Activated CD4-positive, alpha-beta memory T cell treated with anti-CD3 and anti-CD28 coated beads, Interleukin-2, amount 10 ng/mL, durations not matched to agents 7 days and 5 days (primary cell): ENCODE measurements at regions not wholly inside any gene's neighbourhood (a gene's known extent, or its start where the extent isn't known, plus 50 kb on each side); places are given as distances from the start of the nearest gene placed in this dataset.

Experiments used
- CTCF ChIA-PET: fragments of 350-600 bp; sonication (Branson Sonifier 250); formaldehyde crosslinking; loops from one replicate; lab custom pipeline; 2021; ENCODE audit warnings: antibody characterized with exemption, inconsistent platforms; lab: Charles Lee
- POLR2A ChIA-PET: fragments of 350-600 bp; sonication (Branson Sonifier 250); formaldehyde crosslinking; loops from one replicate; lab custom pipeline; 2021; ENCODE audit warnings: antibody characterized with exemption; lab: Charles Lee
- DNase-seq: peaks from one replicate; pipeline ENCODE4 v3.0.0-alpha.2; 2020
- H3K27ac Mint-ChIP-seq: one replicate; pipeline ENCODE4 v1.8.0; 2021; ENCODE audit warnings: mild to moderate bottlenecking, mixed read lengths
- H3K27me3 Mint-ChIP-seq: one replicate; pipeline ENCODE4 v1.8.0; 2021; ENCODE audit warnings: mixed read lengths
- H3K36me3 Mint-ChIP-seq: one replicate; pipeline ENCODE4 v1.8.0; 2021; ENCODE audit warnings: low read depth, mixed read lengths
- H3K4me1 Mint-ChIP-seq: one replicate; pipeline ENCODE4 v1.8.0; 2021; ENCODE audit warnings: mixed read lengths
- H3K4me3 Mint-ChIP-seq: one replicate; pipeline ENCODE4 v1.8.0; 2021; ENCODE audit warnings: mild to moderate bottlenecking, mixed read lengths
- H3K9me3 Mint-ChIP-seq: one replicate; pipeline ENCODE4 v1.8.0; 2021; ENCODE audit warnings: mixed read lengths

- no peaks in the 10 kb centered on the region for H3K9me3 Mint-ChIP-seq
- H3K27ac Mint-ChIP-seq: no peak overlapping the region
- no peak for DNase-seq
- no peaks in the 10 kb centered on the region for H3K36me3 Mint-ChIP-seq
- H3K4me3 Mint-ChIP-seq: no peak overlapping the region
- no peaks in the 10 kb centered on the region for H3K27me3 Mint-ChIP-seq
- CTCF ChIA-PET: no interaction called here
- POLR2A ChIA-PET: no interaction called here
- H3K4me1 Mint-ChIP-seq: no peaks in the 10 kb centered on the region
Measured at GRCh38 chr5:163607256-163607655, 101.8 kb downstream of the MAT2B start.

GRCh38 chr5:163608621-163609020, 103.2 kb downstream of the MAT2B start:
- ChIA-PET CTCF (no interaction called here), POLR2A (no interaction called here)
- no peaks in the 10 kb centered on the region for H3K9me3 Mint-ChIP-seq
- H3K4me1 Mint-ChIP-seq: no peaks in the 10 kb centered on the region
- H3K4me3 Mint-ChIP-seq: no peak overlapping the region
- no peaks in the 10 kb centered on the region for H3K27me3 Mint-ChIP-seq
- no peak for DNase-seq
- no peaks in the 10 kb centered on the region for H3K36me3 Mint-ChIP-seq
- H3K27ac Mint-ChIP-seq: no peak overlapping the region

DNA sequence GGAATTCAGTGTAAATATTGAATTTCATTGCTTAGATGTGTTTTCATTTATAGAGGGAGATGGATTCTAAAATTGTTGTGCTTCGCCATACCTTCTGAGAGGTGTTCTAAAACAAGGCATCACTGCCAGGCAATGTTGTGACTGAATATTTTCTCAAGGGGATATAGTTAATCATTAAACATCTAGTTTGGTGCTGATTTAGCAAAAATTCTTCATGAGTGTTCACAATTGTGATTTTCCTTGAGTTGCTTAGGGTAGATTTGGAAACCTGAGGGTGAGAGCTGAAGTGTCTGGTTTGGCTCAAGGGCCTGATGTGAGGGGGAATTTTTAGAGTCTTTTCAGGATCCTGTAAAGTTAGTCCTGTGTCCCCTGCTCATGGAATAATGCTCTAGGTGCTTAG, 104.5 kb downstream of the MAT2B start:
- ChIA-PET POLR2A (no interaction called here), CTCF (no interaction called here)
- no peak overlapping the region for H3K4me3 Mint-ChIP-seq
- no peaks in the 10 kb centered on the region for H3K9me3 Mint-ChIP-seq
- H3K4me1 Mint-ChIP-seq: no peaks in the 10 kb centered on the region
- no peaks in the 10 kb centered on the region for H3K36me3 Mint-ChIP-seq
- H3K27me3 Mint-ChIP-seq: no peaks in the 10 kb centered on the region
- DNase-seq: no peak
- H3K27ac Mint-ChIP-seq: no peak overlapping the region

GRCh38 chr5:163612358-163613149, 107.1 kb downstream of the MAT2B start:
- Mint-ChIP-seq H3K27ac (no peak overlapping the region), H3K4me3 (no peak overlapping the region), H3K4me1 (no peaks in the 10 kb centered on the region), H3K36me3 (no peaks in the 10 kb centered on the region), H3K9me3 (no peaks in the 10 kb centered on the region), H3K27me3 (no peaks in the 10 kb centered on the region)
- POLR2A ChIA-PET: no interaction called here
- CTCF ChIA-PET: no interaction called here
- DNase-seq: no peak

GRCh38 chr5:163613150-163613442, 107.7 kb downstream of the MAT2B start:
- no peak for DNase-seq
- H3K27me3 Mint-ChIP-seq: no peaks in the 10 kb centered on the region

DNA sequence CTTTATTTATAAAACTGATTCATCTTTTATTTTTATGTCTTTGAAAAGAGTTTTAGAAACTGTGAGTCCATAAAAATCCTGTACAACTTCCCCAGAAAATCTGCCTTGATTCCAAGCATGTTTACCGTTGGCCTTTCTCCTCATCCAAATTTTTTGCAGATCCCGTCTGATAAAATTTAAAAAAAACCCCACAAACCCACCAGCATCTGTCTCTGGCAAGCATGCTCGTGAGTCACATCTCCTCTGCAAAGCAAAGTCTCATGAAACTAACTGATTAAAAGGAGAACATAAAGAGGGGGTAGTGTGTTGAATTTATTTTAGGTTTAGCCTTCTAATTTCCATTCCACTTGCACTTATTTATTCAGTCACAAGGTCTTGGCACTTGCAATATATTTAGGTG, 109.4 kb downstream of the MAT2B start:
- Mint-ChIP-seq H3K27me3 (no peaks in the 10 kb centered on the region), H3K4me1 (no peaks in the 10 kb centered on the region), H3K4me3 (no peak overlapping the region), H3K27ac (no peak overlapping the region), H3K9me3 (no peaks in the 10 kb centered on the region), H3K36me3 (no peaks in the 10 kb centered on the region)
- POLR2A ChIA-PET: no interaction called here
- no peak for DNase-seq
- CTCF ChIA-PET: no interaction called here

More at GRCh38 chr5:163613150-163613442, 107.7 kb downstream of the MAT2B start:
- no peaks in the 10 kb centered on the region for H3K4me1 Mint-ChIP-seq
- H3K27ac Mint-ChIP-seq: no peak overlapping the region
- H3K4me3 Mint-ChIP-seq: no peak overlapping the region
- ChIA-PET POLR2A (no interaction called here), CTCF (no interaction called here)
- H3K36me3 Mint-ChIP-seq: no peaks in the 10 kb centered on the region
- no peaks in the 10 kb centered on the region for H3K9me3 Mint-ChIP-seq

GRCh38 chr5:163619273-163619934, 114.0 kb downstream of the MAT2B start:
- no peak overlapping the region for H3K4me3 Mint-ChIP-seq

GRCh38 chr5:163619951-163620350, 114.5 kb downstream of the MAT2B start:
- Mint-ChIP-seq H3K4me1 (no peaks in the 10 kb centered on the region), H3K27ac (no peak overlapping the region), H3K36me3 (no peaks in the 10 kb centered on the region), H3K27me3 (no peaks in the 10 kb centered on the region), H3K4me3 (no peak overlapping the region), H3K9me3 (no peaks in the 10 kb centered on the region)
- no peak for DNase-seq
- POLR2A ChIA-PET: no interaction called here
- CTCF ChIA-PET: no interaction called here

More at GRCh38 chr5:163619273-163619934, 114.0 kb downstream of the MAT2B start:
- Mint-ChIP-seq H3K4me1 (no peaks in the 10 kb centered on the region), H3K27ac (no peak overlapping the region), H3K9me3 (no peaks in the 10 kb centered on the region), H3K36me3 (no peaks in the 10 kb centered on the region), H3K27me3 (no peaks in the 10 kb centered on the region)
- no peak for DNase-seq
- ChIA-PET CTCF (no interaction called here), POLR2A (no interaction called here)

- DNase-seq: no peak
- no peak overlapping the region for H3K27ac Mint-ChIP-seq
- no peaks in the 10 kb centered on the region for H3K36me3 Mint-ChIP-seq
- CTCF ChIA-PET: no interaction called here
- no peaks in the 10 kb centered on the region for H3K27me3 Mint-ChIP-seq
- H3K4me1 Mint-ChIP-seq: no peaks in the 10 kb centered on the region
- no peaks in the 10 kb centered on the region for H3K9me3 Mint-ChIP-seq
- POLR2A ChIA-PET: no interaction called here
- no peak overlapping the region for H3K4me3 Mint-ChIP-seq
Measured at GRCh38 chr5:163622799-163623198, 117.4 kb downstream of the MAT2B start.

- no peak for DNase-seq
- Mint-ChIP-seq H3K9me3 (no peaks in the 10 kb centered on the region), H3K27ac (no peak overlapping the region), H3K4me1 (no peaks in the 10 kb centered on the region), H3K4me3 (no peak overlapping the region), H3K27me3 (no peaks in the 10 kb centered on the region), H3K36me3 (no peaks in the 10 kb centered on the region)
- CTCF ChIA-PET: no interaction called here
- POLR2A ChIA-PET: no interaction called here
Measured at GRCh38 chr5:163623524-163623923, 118.1 kb downstream of the MAT2B start.

DNA sequence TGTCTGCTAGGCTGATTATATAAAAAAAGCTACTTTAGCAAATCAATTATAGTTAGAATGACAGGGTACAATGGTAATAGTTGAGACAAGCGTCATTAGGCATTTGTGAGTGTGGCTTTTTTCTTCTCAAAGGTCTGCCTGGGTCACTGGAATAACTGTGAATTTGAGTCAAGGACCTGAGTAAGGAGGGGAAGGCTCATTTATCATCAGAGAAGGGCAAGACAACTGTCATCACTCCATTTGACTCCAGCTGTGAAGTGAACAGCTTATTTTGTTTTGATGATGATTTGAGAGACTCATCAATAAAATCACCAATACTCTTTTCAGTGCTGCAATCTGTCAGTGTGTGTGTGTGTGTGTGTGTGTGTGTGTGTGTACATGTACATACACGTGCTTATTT, 118.6 kb downstream of the MAT2B start:
- Mint-ChIP-seq H3K4me3 (no peak overlapping the region), H3K9me3 (no peaks in the 10 kb centered on the region), H3K27ac (no peak overlapping the region), H3K27me3 (no peaks in the 10 kb centered on the region), H3K4me1 (no peaks in the 10 kb centered on the region), H3K36me3 (no peaks in the 10 kb centered on the region)
- CTCF ChIA-PET: no interaction called here
- no peak for DNase-seq
- POLR2A ChIA-PET: no interaction called here

DNA sequence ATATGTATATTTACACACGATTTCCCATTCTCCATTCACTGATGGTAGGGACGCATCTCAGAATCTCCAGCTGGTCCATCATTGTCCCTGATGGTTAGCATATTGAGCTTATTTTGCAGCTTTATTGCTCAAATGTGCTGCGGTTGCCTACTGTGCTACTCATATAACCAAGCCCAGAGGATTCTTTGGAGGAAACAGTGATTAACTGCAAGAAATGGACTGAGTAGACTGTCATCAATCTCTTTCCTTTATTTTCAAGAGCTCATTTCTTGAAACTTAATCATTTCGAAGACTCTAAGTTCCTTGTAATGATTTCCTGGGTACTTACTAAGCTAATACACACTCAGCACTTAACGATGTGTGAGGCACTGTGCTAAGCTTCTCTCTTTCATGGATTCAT, 119.0 kb downstream of the MAT2B start:
- no peak for DNase-seq
- no peak overlapping the region for H3K27ac Mint-ChIP-seq
- H3K4me3 Mint-ChIP-seq: no peak overlapping the region
- no peaks in the 10 kb centered on the region for H3K36me3 Mint-ChIP-seq
- H3K9me3 Mint-ChIP-seq: no peaks in the 10 kb centered on the region
- no peaks in the 10 kb centered on the region for H3K4me1 Mint-ChIP-seq
- CTCF ChIA-PET: no interaction called here
- POLR2A ChIA-PET: no interaction called here
- no peaks in the 10 kb centered on the region for H3K27me3 Mint-ChIP-seq

DNA sequence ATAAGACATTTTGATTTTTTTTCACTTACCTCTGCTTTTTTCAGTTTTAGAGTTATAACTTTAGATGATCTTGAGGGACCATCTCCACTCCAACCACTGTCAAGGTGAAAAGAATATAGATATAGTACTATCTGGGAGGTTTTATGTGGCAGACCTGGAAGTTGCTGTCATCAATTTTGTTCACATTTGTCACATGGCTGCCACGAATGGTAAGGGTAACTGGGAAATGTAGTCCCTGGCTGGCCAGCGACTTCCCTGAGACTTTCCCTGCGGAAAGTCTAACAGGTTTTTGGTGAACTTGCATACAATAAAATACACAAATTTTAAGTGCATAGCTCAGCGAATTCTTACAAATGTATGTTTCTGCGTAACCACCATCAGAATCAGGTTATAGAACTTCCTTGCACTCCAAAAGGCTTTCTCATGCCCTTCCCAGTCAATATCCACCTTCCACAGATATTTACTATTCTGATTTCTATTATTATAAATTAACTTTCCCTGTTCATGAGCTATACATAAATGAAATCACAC, 121.5 kb downstream of the MAT2B start:
- CTCF ChIA-PET: no interaction called here
- H3K36me3 Mint-ChIP-seq: no peaks in the 10 kb centered on the region
- DNase-seq: no peak
- no peak overlapping the region for H3K4me3 Mint-ChIP-seq
- no peaks in the 10 kb centered on the region for H3K4me1 Mint-ChIP-seq
- no peak overlapping the region for H3K27ac Mint-ChIP-seq
- POLR2A ChIA-PET: no interaction called here
- H3K27me3 Mint-ChIP-seq: no peaks in the 10 kb centered on the region
- no peaks in the 10 kb centered on the region for H3K9me3 Mint-ChIP-seq

DNA sequence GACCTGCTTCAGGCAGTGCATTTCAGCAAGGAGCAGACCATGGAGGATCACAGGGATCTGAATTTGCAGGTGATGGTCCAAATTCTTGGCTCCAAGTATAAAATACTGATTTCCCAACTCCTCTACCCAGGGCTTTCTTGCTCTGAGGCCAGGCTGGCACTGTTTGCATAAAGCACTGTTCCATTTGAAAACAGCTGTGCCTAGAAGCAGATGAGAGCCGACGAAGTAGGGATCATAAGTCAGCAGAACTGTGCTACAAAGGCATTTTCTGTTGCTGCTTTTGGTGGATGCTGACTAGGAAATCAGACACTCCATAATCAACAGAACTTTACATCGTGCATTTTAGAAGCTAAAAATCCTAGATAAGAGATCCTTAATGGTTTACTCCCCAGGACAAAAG, 126.4 kb downstream of the MAT2B start:
- H3K27me3 Mint-ChIP-seq: no peaks in the 10 kb centered on the region
- no peaks in the 10 kb centered on the region for H3K9me3 Mint-ChIP-seq
- H3K4me3 Mint-ChIP-seq: no peak overlapping the region

More for the DNA sequence above, 126.4 kb downstream of the MAT2B start:
- ChIA-PET POLR2A (no interaction called here), CTCF (no interaction called here)
- H3K36me3 Mint-ChIP-seq: no peaks in the 10 kb centered on the region
- no peaks in the 10 kb centered on the region for H3K4me1 Mint-ChIP-seq
- no peak overlapping the region for H3K27ac Mint-ChIP-seq
- no peak for DNase-seq
